H9 (cell line): ENCODE measurements at regions not wholly inside any gene's neighbourhood (a gene's known extent, or its start where the extent isn't known, plus 50 kb on each side); places are given as distances from the start of the nearest gene placed in this dataset.

Experiments
- DNase-seq: peaks from one replicate; pipeline ENCODE4 v3.0.0-alpha.2; 2017
- H2AFZ ChIP-seq: one replicate; pipeline ENCODE4 v1.6.1; 2013; ENCODE audit warnings: mild to moderate bottlenecking, low read length, control low read depth, moderate library complexity
- H2AK5ac ChIP-seq: 2 replicates; pipeline ENCODE4 v1.6.1; 2013; ENCODE audit warnings: low read length, control low read depth, mixed read lengths; ENCODE audit not compliant: insufficient read length
- H2BK120ac ChIP-seq: one replicate; pipeline ENCODE4 v1.6.1; 2013; ENCODE audit warnings: low read depth, mild to moderate bottlenecking, low read length, control low read depth, inconsistent platforms; ENCODE audit not compliant: poor library complexity, severe bottlenecking
- H2BK12ac ChIP-seq: 2 replicates; pipeline ENCODE4 v1.6.1; 2013; ENCODE audit warnings: low read length, control low read depth, mixed read lengths, low read depth; ENCODE audit not compliant: insufficient read length
- H2BK15ac ChIP-seq: 2 replicates; pipeline ENCODE4 v1.6.1; 2013; ENCODE audit warnings: low read depth, low read length, control low read depth
- H2BK20ac ChIP-seq: one replicate; pipeline ENCODE4 v1.6.1; 2013; ENCODE audit warnings: low read depth, mild to moderate bottlenecking, low read length, control low read depth, inconsistent platforms; ENCODE audit not compliant: poor library complexity, severe bottlenecking
- H2BK5ac ChIP-seq: 2 replicates; pipeline ENCODE4 v1.6.1; 2013; ENCODE audit warnings: low read length, control low read depth, mixed read lengths; ENCODE audit not compliant: insufficient read length
- H3K14ac ChIP-seq: 2 replicates; pipeline ENCODE4 v1.6.1; 2013; ENCODE audit warnings: low read length, control low read depth; ENCODE audit not compliant: insufficient read depth
- H3K18ac ChIP-seq: 2 replicates; pipeline ENCODE4 v1.6.1; 2013; ENCODE audit warnings: low read depth, mild to moderate bottlenecking, mixed read lengths, low read length, control low read depth; ENCODE audit not compliant: insufficient read length
- H3K23ac ChIP-seq: 2 replicates; pipeline ENCODE4 v1.6.1; 2013; ENCODE audit warnings: low read length, control low read depth, mixed read lengths, low read depth; ENCODE audit not compliant: insufficient read length
- H3K23me2 ChIP-seq: 2 replicates; pipeline ENCODE4 v1.6.1; 2013; ENCODE audit warnings: low read depth, mild to moderate bottlenecking, mixed read lengths, low read length, control low read depth; ENCODE audit not compliant: insufficient read length, poor library complexity, severe bottlenecking
- H3K27ac ChIP-seq: 2 replicates; pipeline ENCODE4 v1.5.1; 2013; ENCODE audit warnings: low read length, control low read depth, mixed read lengths, low read depth; ENCODE audit not compliant: insufficient read length
- H3K27me3 ChIP-seq: 2 replicates; pipeline ENCODE4 v1.6.1; 2013; ENCODE audit warnings: low read length, control low read depth, inconsistent platforms; ENCODE audit not compliant: insufficient read depth
- H3K4ac ChIP-seq: 2 replicates; pipeline ENCODE4 v1.6.1; 2013; ENCODE audit warnings: low read depth, mild to moderate bottlenecking, control low read depth, inconsistent platforms, low read length, moderate library complexity
- H3K4me1 ChIP-seq: 2 replicates; pipeline ENCODE4 v1.6.1; 2013; ENCODE audit warnings: low read length, control low read depth, inconsistent platforms; ENCODE audit not compliant: insufficient read depth
- H3K4me2 ChIP-seq: 2 replicates; pipeline ENCODE4 v1.6.1; 2013; ENCODE audit warnings: low read length, control low read depth, mixed read lengths; ENCODE audit not compliant: insufficient read length, insufficient read depth
- H3K56ac ChIP-seq: 2 replicates; pipeline ENCODE4 v1.6.1; 2013; ENCODE audit warnings: low read depth, mild to moderate bottlenecking, mixed read lengths, low read length, control low read depth; ENCODE audit not compliant: insufficient read length
- H3K79me1 ChIP-seq: 2 replicates; pipeline ENCODE4 v1.6.1; 2013; ENCODE audit warnings: low read depth, mild to moderate bottlenecking, moderate library complexity, low read length, control low read depth, inconsistent platforms; ENCODE audit not compliant: insufficient read depth, poor library complexity, severe bottlenecking
- H3K79me2 ChIP-seq: 2 replicates; pipeline ENCODE4 v1.6.1; 2013; ENCODE audit warnings: low read length, control low read depth, inconsistent platforms; ENCODE audit not compliant: insufficient read depth
- H3K9ac ChIP-seq: 2 replicates; pipeline ENCODE4 v1.6.1; 2013; ENCODE audit warnings: low read length, control low read depth, mixed read lengths; ENCODE audit not compliant: insufficient read length; ENCODE audit errors: extremely low read depth
- H3K9me3 ChIP-seq: one replicate; pipeline ENCODE4 v1.6.1; 2013; ENCODE audit warnings: low read depth, low read length, inconsistent platforms; ENCODE audit not compliant: control insufficient read depth
- H3T11ph ChIP-seq: one replicate; pipeline ENCODE4 v1.6.1; 2013; ENCODE audit warnings: mild to moderate bottlenecking, low read length, control low read depth, inconsistent platforms
- H4K20me1 ChIP-seq: one replicate; pipeline ENCODE4 v1.6.1; 2013; ENCODE audit not compliant: control insufficient read depth, insufficient read length, insufficient read depth
- H4K5ac ChIP-seq: 2 replicates; pipeline ENCODE4 v1.6.1; 2013; ENCODE audit warnings: low read depth, mild to moderate bottlenecking, mixed read lengths, low read length, control low read depth; ENCODE audit not compliant: insufficient read length
- H4K8ac ChIP-seq: replicated peaks from 2 replicates; pipeline ENCODE4 v1.6.1; 2013; ENCODE audit warnings: low read length, control low read depth, mixed read lengths, low read depth; ENCODE audit not compliant: insufficient read length
- H4K91ac ChIP-seq: 2 replicates; pipeline ENCODE4 v1.6.1; 2013; ENCODE audit warnings: low read depth, mild to moderate bottlenecking, moderate library complexity, mixed read lengths, low read length, control low read depth; ENCODE audit not compliant: insufficient read length
- H3K27ac Mint-ChIP-seq, 3 experiments: 2 replicates in 2 of 3; 3 replicates in 1 of 3; pipeline ENCODE4 v1.8.0; 2020 to 2021; ENCODE audit warnings: mixed read lengths in 3 of 3, mild to moderate bottlenecking in 1 of 3, moderate library complexity in 1 of 3
- H3K27me3 Mint-ChIP-seq: 2 replicates; pipeline ENCODE4 v1.8.0; 2021; ENCODE audit warnings: low read depth, mild to moderate bottlenecking, moderate library complexity, mixed read lengths
- H3K36me3 Mint-ChIP-seq, 3 experiments: 2 replicates in 2 of 3; 3 replicates in 1 of 3; pipeline ENCODE4 v1.8.0; 2020 to 2021; ENCODE audit warnings: low read depth in 3 of 3, mixed read lengths in 3 of 3; ENCODE audit not compliant: insufficient read depth in 1 of 3
- H3K4me1 Mint-ChIP-seq, 2 experiments: 2 replicates each; pipeline ENCODE4 v1.8.0; 2020; ENCODE audit warnings: mixed read lengths in 2 of 2
- H3K4me3 Mint-ChIP-seq, 2 experiments: 2 replicates in 1 of 2; 3 replicates in 1 of 2; pipeline ENCODE4 v1.8.0; 2020 to 2021; ENCODE audit warnings: mild to moderate bottlenecking in 2 of 2, mixed read lengths in 2 of 2, moderate library complexity in 1 of 2
- H3K9me3 Mint-ChIP-seq, 2 experiments: 2 replicates in 1 of 2; 3 replicates in 1 of 2; pipeline ENCODE4 v1.8.0; 2020; ENCODE audit warnings: mild to moderate bottlenecking in 2 of 2, mixed read lengths in 2 of 2, moderate library complexity in 1 of 2
- CTCF ChIP-seq: fragments of 200-600 bp; sonication (generic); conservative IDR thresholded peaks from 3 replicates; pipeline ENCODE4 v1.8.0; 2021; ENCODE audit warnings: antibody characterized with exemption, mild to moderate bottlenecking
- WGBS: extraction: QIAGEN DNeasy Blood & Tissue Kit; methylation state at CpG from one replicate; pipeline ENCODE4 v1.1.7; 2013; ENCODE audit warnings: missing lambda C conversion rate, low lambda C conversion rate, mixed read lengths; ENCODE audit not compliant: insufficient read length; ENCODE audit errors: extremely low coverage; 5-methylcytosine and 5-hydroxymethylcytosine counted together

- H3K23ac ChIP-seq = no peak overlapping the region
- TF ChIP-seq CTCF = no peak
- H4K8ac ChIP-seq = no peak overlapping the region
- no peak for DNase-seq
- no peaks in the 10 kb centered on the region for H3K9me3 ChIP-seq
- peaks cover 0 to 4% of the 10 kb centered on the region in 2 experiments; a peak in 1 of 4 replicates for H3K4me1 Mint-ChIP-seq
- no peak overlapping the region for H2AK5ac ChIP-seq
- H2BK15ac ChIP-seq = no peak overlapping the region
- H3K4me3 Mint-ChIP-seq = no peak overlapping the region
- H2AFZ ChIP-seq = no peak overlapping the region
- H3K23me2 ChIP-seq = no peaks in the 10 kb centered on the region
- H3K4ac ChIP-seq = no peak overlapping the region
- 100% methylated on average over 1 of the region's 4 CpGs for WGBS
- H3K27me3 Mint-ChIP-seq = no peaks in the 10 kb centered on the region; the same call in 1 of the 2 replicates
- no peaks in the 10 kb centered on the region for H3K36me3 Mint-ChIP-seq
- H3K79me1 ChIP-seq = no peaks in the 10 kb centered on the region
- no peaks in the 10 kb centered on the region for H3K27me3 ChIP-seq
- no peak overlapping the region for H4K5ac ChIP-seq
- no peak overlapping the region for H3K9ac ChIP-seq
- H3T11ph ChIP-seq = no peak overlapping the region
- no peak overlapping the region for H4K91ac ChIP-seq
- H2BK5ac ChIP-seq = no peak overlapping the region
- no peaks in the 10 kb centered on the region for H3K79me2 ChIP-seq
- no peak overlapping the region for H3K27ac ChIP-seq
- no peak overlapping the region for H3K4me2 ChIP-seq
- no peaks in the 10 kb centered on the region for H4K20me1 ChIP-seq
- H3K4me1 ChIP-seq = no peaks in the 10 kb centered on the region
- H2BK120ac ChIP-seq = no peak overlapping the region
- no peak overlapping the region for H3K14ac ChIP-seq
- H3K9me3 Mint-ChIP-seq = no peaks in the 10 kb centered on the region
- H2BK20ac ChIP-seq = no peak overlapping the region
- H3K56ac ChIP-seq = no peak overlapping the region
- no peak overlapping the region for H3K27ac Mint-ChIP-seq
- no peak overlapping the region for H2BK12ac ChIP-seq
- H3K18ac ChIP-seq = no peak overlapping the region
These were observed 56.1 kb upstream of the HAO2 start for GRCh38 chr1:119312500-119312899.
